HL-60 (cell line): ENCODE measurements at regions not wholly inside any gene's neighbourhood (a gene's known extent, or its start where the extent isn't known, plus 50 kb on each side); places are given as distances from the start of the nearest gene placed in this dataset.

Source experiments
- DNase-seq, 2 experiments: peaks; one replicate each; pipeline ENCODE4 v3.0.0-alpha.2; 2010 to 2020; ENCODE audit warnings: low read depth in 1 of 2, low spot score in 1 of 2
- H3K27ac ChIP-seq: fragments of 250-450 bp; sonication (Bioruptor Pico); replicated peaks from 2 replicates; pipeline ENCODE4 v1.5.1; 2020; ENCODE audit warnings: mild to moderate bottlenecking, moderate library complexity
- H3K27me3 ChIP-seq: fragments of 250-450 bp; sonication (Bioruptor Pico); 2 replicates; pipeline ENCODE4 v1.5.1; 2021; ENCODE audit warnings: mild to moderate bottlenecking, moderate library complexity; ENCODE audit not compliant: insufficient read depth, poor library complexity, severe bottlenecking
- H3K4me3 ChIP-seq: replicated peaks from 2 replicates; pipeline ENCODE4 v1.5.1; 2011; ENCODE audit warnings: mild to moderate bottlenecking, control low read depth, low read length; ENCODE audit not compliant: insufficient read depth
- CTCF ChIP-seq: IDR thresholded peaks from one replicate; pipeline ENCODE4 v1.5.1; 2011; ENCODE audit warnings: low read length, control low read depth, inconsistent platforms; ENCODE audit not compliant: insufficient read depth
- GABPA ChIP-seq: IDR thresholded peaks from 2 replicates; pipeline ENCODE4 v1.6.1; 2012; ENCODE audit warnings: low read depth
- POLR2AphosphoS5 ChIP-seq: IDR thresholded peaks from 2 replicates; pipeline ENCODE4 v1.6.1; 2012; ENCODE audit warnings: low read depth
- SPI1 ChIP-seq: IDR thresholded peaks from 2 replicates; pipeline ENCODE4 v1.6.1; 2012; ENCODE audit warnings: low read depth, mild to moderate bottlenecking, borderline replicate concordance
- TF ChIP-seq, protein P1 (sequence below): IDR thresholded peaks from 2 replicates; pipeline ENCODE4 v1.6.1; 2012; ENCODE audit warnings: low read depth; ENCODE audit not compliant: insufficient replicate concordance

DNA sequence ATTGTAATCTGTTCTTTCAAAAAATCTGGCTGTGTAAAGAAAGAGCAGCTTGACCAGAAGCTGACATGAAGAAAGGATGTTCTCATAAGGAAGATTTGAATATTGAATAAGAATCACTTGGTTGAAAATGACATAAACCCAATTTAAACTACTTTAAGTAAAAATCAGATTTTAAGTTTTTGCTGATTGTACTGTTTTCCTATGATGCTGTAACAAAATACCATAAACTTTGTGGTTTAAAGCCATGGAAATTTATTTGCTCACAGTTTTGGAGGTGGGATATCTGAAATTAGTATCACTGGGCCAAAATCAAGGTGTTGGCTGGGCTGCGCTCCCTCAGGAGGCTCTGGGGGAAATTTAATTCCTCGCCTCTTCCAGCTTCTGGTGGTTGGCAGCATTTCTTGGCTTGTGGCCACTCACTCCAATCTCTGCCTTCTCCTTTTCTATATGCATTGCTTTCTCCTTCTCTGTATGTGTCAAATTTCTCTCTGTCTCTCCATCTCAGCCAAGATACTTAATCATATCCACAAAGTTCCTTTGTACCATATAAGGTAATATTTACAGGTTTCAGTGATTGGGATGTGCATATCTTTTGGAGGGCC is 141.2 kb upstream of the ZFP64 start:
- Histone ChIP-seq H3K4me3 (no peak overlapping the region), H3K27ac (no peak overlapping the region), H3K27me3 (peaks cover 4% of the 10 kb centered on the region)
- no peak for TF ChIP-seq SPI1
- no peak for DNase-seq

DNA sequence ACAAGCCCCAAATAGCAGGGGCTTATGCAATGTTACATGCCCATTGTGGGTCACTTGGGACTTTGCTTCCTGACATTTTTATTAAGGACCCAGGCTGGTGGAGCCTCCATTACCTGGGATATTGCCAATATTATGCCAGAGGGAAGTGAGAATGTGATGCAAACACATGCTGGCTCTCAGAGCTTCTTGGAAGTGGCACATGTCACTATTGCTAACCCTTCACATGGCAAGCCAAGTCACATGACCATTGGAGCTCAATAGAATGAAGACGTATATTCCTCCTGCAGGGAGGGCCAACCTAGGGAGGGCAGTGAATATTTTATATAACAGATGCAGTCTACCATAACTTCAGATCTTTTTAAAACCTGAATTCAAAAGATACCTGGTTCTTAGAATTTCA is 140.7 kb upstream of the ZFP64 start:
- TF ChIP-seq CTCF (no peak), GABPA (no peak), POLR2AphosphoS5 (no peak), SPI1 (no peak)
- TF ChIP-seq, protein P1, sequence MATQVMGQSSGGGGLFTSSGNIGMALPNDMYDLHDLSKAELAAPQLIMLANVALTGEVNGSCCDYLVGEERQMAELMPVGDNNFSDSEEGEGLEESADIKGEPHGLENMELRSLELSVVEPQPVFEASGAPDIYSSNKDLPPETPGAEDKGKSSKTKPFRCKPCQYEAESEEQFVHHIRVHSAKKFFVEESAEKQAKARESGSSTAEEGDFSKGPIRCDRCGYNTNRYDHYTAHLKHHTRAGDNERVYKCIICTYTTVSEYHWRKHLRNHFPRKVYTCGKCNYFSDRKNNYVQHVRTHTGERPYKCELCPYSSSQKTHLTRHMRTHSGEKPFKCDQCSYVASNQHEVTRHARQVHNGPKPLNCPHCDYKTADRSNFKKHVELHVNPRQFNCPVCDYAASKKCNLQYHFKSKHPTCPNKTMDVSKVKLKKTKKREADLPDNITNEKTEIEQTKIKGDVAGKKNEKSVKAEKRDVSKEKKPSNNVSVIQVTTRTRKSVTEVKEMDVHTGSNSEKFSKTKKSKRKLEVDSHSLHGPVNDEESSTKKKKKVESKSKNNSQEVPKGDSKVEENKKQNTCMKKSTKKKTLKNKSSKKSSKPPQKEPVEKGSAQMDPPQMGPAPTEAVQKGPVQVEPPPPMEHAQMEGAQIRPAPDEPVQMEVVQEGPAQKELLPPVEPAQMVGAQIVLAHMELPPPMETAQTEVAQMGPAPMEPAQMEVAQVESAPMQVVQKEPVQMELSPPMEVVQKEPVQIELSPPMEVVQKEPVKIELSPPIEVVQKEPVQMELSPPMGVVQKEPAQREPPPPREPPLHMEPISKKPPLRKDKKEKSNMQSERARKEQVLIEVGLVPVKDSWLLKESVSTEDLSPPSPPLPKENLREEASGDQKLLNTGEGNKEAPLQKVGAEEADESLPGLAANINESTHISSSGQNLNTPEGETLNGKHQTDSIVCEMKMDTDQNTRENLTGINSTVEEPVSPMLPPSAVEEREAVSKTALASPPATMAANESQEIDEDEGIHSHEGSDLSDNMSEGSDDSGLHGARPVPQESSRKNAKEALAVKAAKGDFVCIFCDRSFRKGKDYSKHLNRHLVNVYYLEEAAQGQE = no peak
- no peak for DNase-seq
- Histone ChIP-seq H3K27ac (no peak overlapping the region), H3K27me3 (peaks cover 4% of the 10 kb centered on the region), H3K4me3 (no peak overlapping the region)

GRCh38 chr20:52331655-52332054 is 140.1 kb upstream of the ZFP64 start:
- Histone ChIP-seq H3K27ac (no peak overlapping the region), H3K27me3 (peaks cover 4% of the 10 kb centered on the region), H3K4me3 (no peak overlapping the region)
- DNase-seq = no peak
- no peak for TF ChIP-seq CTCF
- no peak for TF ChIP-seq POLR2AphosphoS5
- TF ChIP-seq, protein P1 = no peak
- TF ChIP-seq SPI1 = no peak
- no peak for TF ChIP-seq GABPA

- no peak for DNase-seq
- H3K4me3 ChIP-seq = no peak overlapping the region
- H3K27ac ChIP-seq = no peak overlapping the region
- peaks cover 3% of the 10 kb centered on the region for H3K27me3 ChIP-seq
- TF ChIP-seq SPI1 = no peak
- TF ChIP-seq, protein P1 = no peak
- TF ChIP-seq GABPA = no peak
- no peak for TF ChIP-seq CTCF
- no peak for TF ChIP-seq POLR2AphosphoS5
Measured at GRCh38 chr20:52321396-52321795, 129.8 kb upstream of the ZFP64 start.
